ENCODE measurements at regions not wholly inside any gene's neighbourhood (a gene's known extent, or its start where the extent isn't known, plus 50 kb on each side); places are given as distances from the start of the nearest gene placed in this dataset.
"Not testable (repeated sequence)": the region's sequence is repeated elsewhere in the genome, so short reads cannot be mapped to it uniquely, and the experiment has no call there.

- Histone ChIP-seq H3K36me3 (ENCODE audit: control insufficient read depth in 2 of 2, insufficient read depth in 2 of 2, low read length in 2 of 2) (no peaks in the 10 kb centered on the region), H3K9me3 (ENCODE audit: control insufficient read depth in 2 of 2, low read length in 2 of 2) (no peaks in the 10 kb centered on the region), H3K9ac (ENCODE audit: low read depth in 1 of 2, low read length in 2 of 2) (no peak overlapping the region), H3K4me1 (ENCODE audit: control insufficient read depth in 2 of 2, insufficient read depth in 2 of 2, low read length in 2 of 2) (no peaks in the 10 kb centered on the region), H3K27ac (ENCODE audit: low read depth in 2 of 2, low read length in 2 of 2) (no peak overlapping the region), H3K4me3 (ENCODE audit: low read length in 2 of 2) (no peak overlapping the region), H3K27me3 (ENCODE audit: control insufficient read depth in 2 of 2, insufficient read depth in 2 of 2, low read length in 2 of 2) (no peaks in the 10 kb centered on the region)
Observed at GRCh38 chr1:192903142-192903541, 94.3 kb downstream of the RGS2 start.

GRCh38 chr1:192904438-192904895 is 95.6 kb downstream of the RGS2 start:
- peak overlapping the region in 1 of 2 donors; percentile 5 for H3K4me3 ChIP-seq (ENCODE audit: low read length in 2 of 2)
- H3K27me3 ChIP-seq (ENCODE audit: control insufficient read depth in 2 of 2, insufficient read depth in 2 of 2, low read length in 2 of 2), result no peaks in the 10 kb centered on the region
- H3K9ac ChIP-seq (ENCODE audit: low read depth in 1 of 2, low read length in 2 of 2), result no peak overlapping the region
- no peaks in the 10 kb centered on the region for H3K9me3 ChIP-seq (ENCODE audit: control insufficient read depth in 2 of 2, low read length in 2 of 2)
- H3K4me1 ChIP-seq (ENCODE audit: control insufficient read depth in 2 of 2, insufficient read depth in 2 of 2, low read length in 2 of 2), result no peaks in the 10 kb centered on the region
- peak overlapping the region in 1 of 2 donors; percentile 14 for H3K27ac ChIP-seq (ENCODE audit: low read depth in 2 of 2, low read length in 2 of 2)
- no peaks in the 10 kb centered on the region for H3K36me3 ChIP-seq (ENCODE audit: control insufficient read depth in 2 of 2, insufficient read depth in 2 of 2, low read length in 2 of 2)

GRCh38 chr1:192905049-192905448 is 96.2 kb downstream of the RGS2 start:
- Histone ChIP-seq H3K9me3 (ENCODE audit: control insufficient read depth in 2 of 2, low read length in 2 of 2) (no peaks in the 10 kb centered on the region), H3K4me3 (ENCODE audit: low read length in 2 of 2) (no peak overlapping the region)

GRCh38 chr1:192906334-192906733 is 97.5 kb downstream of the RGS2 start:
- Histone ChIP-seq H3K36me3 (ENCODE audit: control insufficient read depth in 2 of 2, insufficient read depth in 2 of 2, low read length in 2 of 2) (no peaks in the 10 kb centered on the region), H3K27ac (ENCODE audit: low read depth in 2 of 2, low read length in 2 of 2) (no peak overlapping the region), H3K4me1 (ENCODE audit: control insufficient read depth in 2 of 2, insufficient read depth in 2 of 2, low read length in 2 of 2) (no peaks in the 10 kb centered on the region), H3K4me3 (ENCODE audit: low read length in 2 of 2) (no peak overlapping the region), H3K9me3 (ENCODE audit: control insufficient read depth in 2 of 2, low read length in 2 of 2) (no peaks in the 10 kb centered on the region), H3K27me3 (ENCODE audit: control insufficient read depth in 2 of 2, insufficient read depth in 2 of 2, low read length in 2 of 2) (no peaks in the 10 kb centered on the region), H3K9ac (ENCODE audit: low read depth in 1 of 2, low read length in 2 of 2) (no peak overlapping the region)

More at GRCh38 chr1:192905049-192905448, 96.2 kb downstream of the RGS2 start:
- Histone ChIP-seq H3K27me3 (ENCODE audit: control insufficient read depth in 2 of 2, insufficient read depth in 2 of 2, low read length in 2 of 2) (no peaks in the 10 kb centered on the region), H3K9ac (ENCODE audit: low read depth in 1 of 2, low read length in 2 of 2) (no peak overlapping the region), H3K27ac (ENCODE audit: low read depth in 2 of 2, low read length in 2 of 2) (no peak overlapping the region), H3K36me3 (ENCODE audit: control insufficient read depth in 2 of 2, insufficient read depth in 2 of 2, low read length in 2 of 2) (no peaks in the 10 kb centered on the region), H3K4me1 (ENCODE audit: control insufficient read depth in 2 of 2, insufficient read depth in 2 of 2, low read length in 2 of 2) (no peaks in the 10 kb centered on the region)

- H3K36me3 ChIP-seq (ENCODE audit: control insufficient read depth in 2 of 2, insufficient read depth in 2 of 2, low read length in 2 of 2), result no peaks in the 10 kb centered on the region
- no peaks in the 10 kb centered on the region for H3K9me3 ChIP-seq (ENCODE audit: control insufficient read depth in 2 of 2, low read length in 2 of 2)
- no peak overlapping the region for H3K4me3 ChIP-seq (ENCODE audit: low read length in 2 of 2)
- no peaks in the 10 kb centered on the region for H3K27me3 ChIP-seq (ENCODE audit: control insufficient read depth in 2 of 2, insufficient read depth in 2 of 2, low read length in 2 of 2)
- H3K4me1 ChIP-seq (ENCODE audit: control insufficient read depth in 2 of 2, insufficient read depth in 2 of 2, low read length in 2 of 2), result no peaks in the 10 kb centered on the region
- no peak overlapping the region for H3K9ac ChIP-seq (ENCODE audit: low read depth in 1 of 2, low read length in 2 of 2)
- peak overlapping the region in 1 of 2 donors; percentile 20 for H3K27ac ChIP-seq (ENCODE audit: low read depth in 2 of 2, low read length in 2 of 2)
Observed at GRCh38 chr1:192907545-192908243, 98.9 kb downstream of the RGS2 start.

GRCh38 chr1:192911896-192912656 is 103.2 kb downstream of the RGS2 start:
- not testable (repeated sequence) for H3K4me1 ChIP-seq (ENCODE audit: control insufficient read depth in 2 of 2, insufficient read depth in 2 of 2, low read length in 2 of 2); H3K36me3 ChIP-seq (ENCODE audit: control insufficient read depth in 2 of 2, insufficient read depth in 2 of 2, low read length in 2 of 2); H3K27ac ChIP-seq (ENCODE audit: low read depth in 2 of 2, low read length in 2 of 2); H3K4me3 ChIP-seq (ENCODE audit: low read length in 2 of 2); H3K27me3 ChIP-seq (ENCODE audit: control insufficient read depth in 2 of 2, insufficient read depth in 2 of 2, low read length in 2 of 2); H3K9me3 ChIP-seq (ENCODE audit: control insufficient read depth in 2 of 2, low read length in 2 of 2); H3K9ac ChIP-seq (ENCODE audit: low read depth in 1 of 2, low read length in 2 of 2)

- no peak overlapping the region for H3K9ac ChIP-seq (ENCODE audit: low read depth in 1 of 2, low read length in 2 of 2)
- H3K27me3 ChIP-seq (ENCODE audit: control insufficient read depth in 2 of 2, insufficient read depth in 2 of 2, low read length in 2 of 2), result no peaks in the 10 kb centered on the region
- no peak overlapping the region for H3K4me3 ChIP-seq (ENCODE audit: low read length in 2 of 2)
- H3K36me3 ChIP-seq (ENCODE audit: control insufficient read depth in 2 of 2, insufficient read depth in 2 of 2, low read length in 2 of 2), result no peaks in the 10 kb centered on the region
- H3K27ac ChIP-seq (ENCODE audit: low read depth in 2 of 2, low read length in 2 of 2), result no peak overlapping the region
- H3K9me3 ChIP-seq (ENCODE audit: control insufficient read depth in 2 of 2, low read length in 2 of 2), result no peaks in the 10 kb centered on the region
- no peaks in the 10 kb centered on the region for H3K4me1 ChIP-seq (ENCODE audit: control insufficient read depth in 2 of 2, insufficient read depth in 2 of 2, low read length in 2 of 2)
Observed at GRCh38 chr1:192913683-192914082, 104.8 kb downstream of the RGS2 start.

- H3K9ac ChIP-seq (ENCODE audit: low read depth in 1 of 2, low read length in 2 of 2), result no peak overlapping the region
- H3K4me1 ChIP-seq (ENCODE audit: control insufficient read depth in 2 of 2, insufficient read depth in 2 of 2, low read length in 2 of 2), result no peaks in the 10 kb centered on the region
- no peaks in the 10 kb centered on the region for H3K27me3 ChIP-seq (ENCODE audit: control insufficient read depth in 2 of 2, insufficient read depth in 2 of 2, low read length in 2 of 2)
- H3K4me3 ChIP-seq (ENCODE audit: low read length in 2 of 2), result no peak overlapping the region
- no peaks in the 10 kb centered on the region for H3K36me3 ChIP-seq (ENCODE audit: control insufficient read depth in 2 of 2, insufficient read depth in 2 of 2, low read length in 2 of 2)
- no peaks in the 10 kb centered on the region for H3K9me3 ChIP-seq (ENCODE audit: control insufficient read depth in 2 of 2, low read length in 2 of 2)
- H3K27ac ChIP-seq (ENCODE audit: low read depth in 2 of 2, low read length in 2 of 2), result no peak overlapping the region
Observed at GRCh38 chr1:192914092-192914491, 105.3 kb downstream of the RGS2 start.

GRCh38 chr1:192914696-192915095 is 105.9 kb downstream of the RGS2 start:
- no peaks in the 10 kb centered on the region for H3K27me3 ChIP-seq (ENCODE audit: control insufficient read depth in 2 of 2, insufficient read depth in 2 of 2, low read length in 2 of 2)
- H3K9ac ChIP-seq (ENCODE audit: low read depth in 1 of 2, low read length in 2 of 2), result no peak overlapping the region
- no peak overlapping the region for H3K4me3 ChIP-seq (ENCODE audit: low read length in 2 of 2)
- no peak overlapping the region for H3K27ac ChIP-seq (ENCODE audit: low read depth in 2 of 2, low read length in 2 of 2)
- no peaks in the 10 kb centered on the region for H3K4me1 ChIP-seq (ENCODE audit: control insufficient read depth in 2 of 2, insufficient read depth in 2 of 2, low read length in 2 of 2)
- no peaks in the 10 kb centered on the region for H3K9me3 ChIP-seq (ENCODE audit: control insufficient read depth in 2 of 2, low read length in 2 of 2)
- no peaks in the 10 kb centered on the region for H3K36me3 ChIP-seq (ENCODE audit: control insufficient read depth in 2 of 2, insufficient read depth in 2 of 2, low read length in 2 of 2)

- Histone ChIP-seq H3K9me3 (ENCODE audit: control insufficient read depth in 2 of 2, low read length in 2 of 2) (no peaks in the 10 kb centered on the region), H3K27me3 (ENCODE audit: control insufficient read depth in 2 of 2, insufficient read depth in 2 of 2, low read length in 2 of 2) (no peaks in the 10 kb centered on the region), H3K4me1 (ENCODE audit: control insufficient read depth in 2 of 2, insufficient read depth in 2 of 2, low read length in 2 of 2) (no peaks in the 10 kb centered on the region), H3K4me3 (ENCODE audit: low read length in 2 of 2) (no peak overlapping the region), H3K9ac (ENCODE audit: low read depth in 1 of 2, low read length in 2 of 2) (no peak overlapping the region), H3K36me3 (ENCODE audit: control insufficient read depth in 2 of 2, insufficient read depth in 2 of 2, low read length in 2 of 2) (no peaks in the 10 kb centered on the region), H3K27ac (ENCODE audit: low read depth in 2 of 2, low read length in 2 of 2) (no peak overlapping the region)
Observed at GRCh38 chr1:192916021-192916420, 107.2 kb downstream of the RGS2 start.
